Fibroblast of lung (primary cell): ENCODE measurements at regions not wholly inside any gene's neighbourhood (a gene's known extent, or its start where the extent isn't known, plus 50 kb on each side); places are given as distances from the start of the nearest gene placed in this dataset.
A peak's percentile ranks its signal among the peaks of the same experiment; 100 is the strongest.

Experiments used
- DNase-seq, 2 donors: peaks; one replicate each; pipeline versions ENCODE4 v3.0.0 to v3.0.0-alpha.2; 2010; ENCODE audit warnings: low read depth in 2 of 2
- H2AFZ ChIP-seq: 2 replicates; pipeline ENCODE4 v1.5.1; 2012; ENCODE audit warnings: low read length, control low read depth, inconsistent platforms
- H3K27ac ChIP-seq: 2 replicates; pipeline ENCODE4 v1.5.1; 2011; ENCODE audit warnings: low read length, control low read depth; ENCODE audit not compliant: insufficient read depth
- H3K27me3 ChIP-seq: 2 replicates; pipeline ENCODE4 v1.5.1; 2011; ENCODE audit warnings: mild to moderate bottlenecking, low read length; ENCODE audit not compliant: control insufficient read depth, insufficient read depth
- H3K36me3 ChIP-seq: 2 replicates; pipeline ENCODE4 v1.5.1; 2011; ENCODE audit warnings: low read length; ENCODE audit not compliant: control insufficient read depth, insufficient read depth
- H3K4me1 ChIP-seq: 2 replicates; pipeline ENCODE4 v1.5.1; 2011; ENCODE audit warnings: low read length; ENCODE audit not compliant: control insufficient read depth, insufficient read depth; ENCODE audit errors: extremely low read depth
- H3K4me2 ChIP-seq: 2 replicates; pipeline ENCODE4 v1.5.1; 2011; ENCODE audit warnings: low read length, control low read depth; ENCODE audit not compliant: insufficient read depth; ENCODE audit errors: extremely low read depth
- H3K4me3 ChIP-seq, 4 experiments: fragments of 200-600 bp in 1 of 4; sonication (generic) in 1 of 4; replicated peaks in 1 of 4; 2 replicates each; pipeline ENCODE4 v1.5.1; 2011 to 2016; ENCODE audit warnings: low read length in 4 of 4, low read depth in 3 of 4, mild to moderate bottlenecking in 3 of 4, control low read depth in 2 of 4, inconsistent platforms in 1 of 4, mixed read lengths in 1 of 4; ENCODE audit not compliant: insufficient read depth in 1 of 4; ENCODE audit errors: control extremely low read depth in 1 of 4
- H3K79me2 ChIP-seq: 2 replicates; pipeline ENCODE4 v1.5.1; 2012; ENCODE audit warnings: mild to moderate bottlenecking, low read length, inconsistent platforms; ENCODE audit not compliant: control insufficient read depth, insufficient read depth
- H3K9ac ChIP-seq: 2 replicates; pipeline ENCODE4 v1.5.1; 2011; ENCODE audit warnings: mild to moderate bottlenecking, low read length, control low read depth; ENCODE audit not compliant: insufficient read depth
- H3K9me3 ChIP-seq: 2 replicates; pipeline ENCODE4 v1.5.1; 2012; ENCODE audit warnings: low read depth, low read length; ENCODE audit not compliant: control insufficient read depth, insufficient read depth
- H4K20me1 ChIP-seq: 2 replicates; pipeline ENCODE4 v1.5.1; 2011; ENCODE audit warnings: low read length; ENCODE audit not compliant: control insufficient read depth, insufficient read depth; ENCODE audit errors: extremely low read depth
- EZH2 ChIP-seq: IDR thresholded peaks from 2 replicates; pipeline ENCODE4 v1.5.1; 2012; ENCODE audit warnings: low read length, control low read depth, mild to moderate bottlenecking; ENCODE audit errors: missing control alignments
- TF ChIP-seq, protein P1 (sequence below), 2 donors: IDR thresholded peaks in 1 of 2; conservative IDR thresholded peaks in 1 of 2; 1 replicate in 1 of 2; 2 replicates in 1 of 2; pipeline ENCODE4 v1.5.1; 2011 to 2012; ENCODE audit warnings: low read length in 2 of 2, control low read depth in 1 of 2, inconsistent platforms in 1 of 2, low read depth in 1 of 2, mild to moderate bottlenecking in 1 of 2

DNA sequence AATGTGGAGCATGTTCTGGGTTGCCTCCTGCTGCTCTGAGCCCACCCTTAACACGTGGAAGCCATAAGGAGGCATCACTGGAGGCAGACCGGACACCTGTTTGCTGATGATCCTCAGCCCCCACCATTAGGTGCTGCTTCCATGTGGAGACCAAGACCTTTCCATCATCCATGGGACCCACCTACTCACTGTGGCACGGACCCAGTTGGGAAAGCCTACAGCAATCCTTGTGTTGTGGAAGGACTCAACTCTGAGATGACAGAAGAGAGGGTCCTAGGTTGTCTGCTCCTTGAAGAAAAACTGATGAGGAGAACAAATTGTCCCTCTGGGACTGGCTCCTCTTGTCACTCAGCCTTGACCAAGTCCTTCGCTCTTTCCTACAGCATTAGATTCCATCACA is 86.5 kb upstream of the RAB12 start:
- H2AFZ ChIP-seq, result no peak overlapping the region
- H3K27me3 ChIP-seq, result no peaks in the 10 kb centered on the region
- DNase-seq, result no peak
- no peaks in the 10 kb centered on the region for H3K36me3 ChIP-seq
- no peak overlapping the region for H3K27ac ChIP-seq
- H3K4me3 ChIP-seq, result no peak overlapping the region
- TF ChIP-seq EZH2, result no peak
- TF ChIP-seq, protein P1, sequence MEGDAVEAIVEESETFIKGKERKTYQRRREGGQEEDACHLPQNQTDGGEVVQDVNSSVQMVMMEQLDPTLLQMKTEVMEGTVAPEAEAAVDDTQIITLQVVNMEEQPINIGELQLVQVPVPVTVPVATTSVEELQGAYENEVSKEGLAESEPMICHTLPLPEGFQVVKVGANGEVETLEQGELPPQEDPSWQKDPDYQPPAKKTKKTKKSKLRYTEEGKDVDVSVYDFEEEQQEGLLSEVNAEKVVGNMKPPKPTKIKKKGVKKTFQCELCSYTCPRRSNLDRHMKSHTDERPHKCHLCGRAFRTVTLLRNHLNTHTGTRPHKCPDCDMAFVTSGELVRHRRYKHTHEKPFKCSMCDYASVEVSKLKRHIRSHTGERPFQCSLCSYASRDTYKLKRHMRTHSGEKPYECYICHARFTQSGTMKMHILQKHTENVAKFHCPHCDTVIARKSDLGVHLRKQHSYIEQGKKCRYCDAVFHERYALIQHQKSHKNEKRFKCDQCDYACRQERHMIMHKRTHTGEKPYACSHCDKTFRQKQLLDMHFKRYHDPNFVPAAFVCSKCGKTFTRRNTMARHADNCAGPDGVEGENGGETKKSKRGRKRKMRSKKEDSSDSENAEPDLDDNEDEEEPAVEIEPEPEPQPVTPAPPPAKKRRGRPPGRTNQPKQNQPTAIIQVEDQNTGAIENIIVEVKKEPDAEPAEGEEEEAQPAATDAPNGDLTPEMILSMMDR (conservative IDR thresholded peaks at IDR 0.05 in 1 of 2, IDR thresholded peaks at IDR 0.05 in 1 of 2; ENCODE audit: low read depth in 1 of 2, low read length in 2 of 2), result no peak
- H3K4me1 ChIP-seq, result no peaks in the 10 kb centered on the region
- no peaks in the 10 kb centered on the region for H3K9me3 ChIP-seq
- H3K79me2 ChIP-seq, result no peaks in the 10 kb centered on the region
- no peak overlapping the region for H3K4me2 ChIP-seq
- no peaks in the 10 kb centered on the region for H4K20me1 ChIP-seq
- no peak overlapping the region for H3K9ac ChIP-seq

DNA sequence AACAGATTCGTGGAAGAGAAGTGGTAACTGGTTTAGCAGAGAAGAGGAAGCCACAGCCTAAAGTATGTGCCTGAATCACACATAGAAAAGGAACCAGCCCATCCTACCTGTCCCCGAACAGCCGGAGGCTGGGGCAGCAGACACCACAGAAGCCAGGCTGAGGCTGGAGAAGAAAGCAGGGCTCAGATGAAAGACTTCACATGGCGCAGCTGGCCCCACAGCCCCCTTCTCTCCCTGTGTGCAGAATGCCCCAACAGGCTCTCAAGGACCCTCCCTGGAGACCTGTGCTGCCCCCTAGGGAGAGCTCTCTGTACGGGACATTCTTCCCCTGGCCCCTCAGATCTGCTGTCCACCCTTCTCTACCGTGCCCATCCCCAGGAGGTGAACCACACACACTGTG is 83.5 kb upstream of the RAB12 start:
- Histone ChIP-seq H3K27ac (no peak overlapping the region), H3K9me3 (no peaks in the 10 kb centered on the region), H3K79me2 (no peaks in the 10 kb centered on the region), H3K4me1 (no peaks in the 10 kb centered on the region), H3K4me3 (no peak overlapping the region), H3K27me3 (no peaks in the 10 kb centered on the region), H3K4me2 (no peak overlapping the region), H3K9ac (no peak overlapping the region), H2AFZ (no peak overlapping the region), H3K36me3 (no peaks in the 10 kb centered on the region), H4K20me1 (no peaks in the 10 kb centered on the region)
- no peak for DNase-seq
- TF ChIP-seq, protein P1 (conservative IDR thresholded peaks at IDR 0.05 in 1 of 2, IDR thresholded peaks at IDR 0.05 in 1 of 2; ENCODE audit: low read depth in 1 of 2, low read length in 2 of 2), result peak in 1 of 2 donors; percentile 4
- no peak for TF ChIP-seq EZH2

DNA sequence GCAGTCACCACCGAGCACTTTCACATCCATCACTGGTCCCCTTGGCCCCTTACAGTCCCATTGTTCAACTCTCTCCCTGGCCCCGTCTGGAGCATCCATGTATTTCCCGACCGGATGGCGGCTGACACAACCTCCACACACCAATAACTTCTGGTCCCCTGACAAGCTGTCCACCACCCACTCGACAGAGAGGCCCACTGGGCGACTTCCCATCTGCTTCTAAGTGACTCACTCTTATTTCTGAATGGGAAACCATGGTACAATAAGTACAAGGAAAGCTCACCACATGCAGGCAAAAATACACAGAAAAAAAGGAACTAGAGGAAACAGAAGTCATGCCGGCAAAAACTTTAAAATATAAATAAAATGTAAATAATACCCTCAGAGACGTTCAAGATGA is 82.9 kb upstream of the RAB12 start:
- Histone ChIP-seq H3K9me3 (no peaks in the 10 kb centered on the region), H3K27ac (no peak overlapping the region), H3K4me1 (no peaks in the 10 kb centered on the region), H3K36me3 (no peaks in the 10 kb centered on the region), H3K9ac (no peak overlapping the region), H3K79me2 (no peaks in the 10 kb centered on the region), H2AFZ (no peak overlapping the region), H3K27me3 (no peaks in the 10 kb centered on the region), H4K20me1 (no peaks in the 10 kb centered on the region), H3K4me2 (no peak overlapping the region), H3K4me3 (no peak overlapping the region)
- TF ChIP-seq, protein P1 (conservative IDR thresholded peaks at IDR 0.05 in 1 of 2, IDR thresholded peaks at IDR 0.05 in 1 of 2; ENCODE audit: low read depth in 1 of 2, low read length in 2 of 2), result no peak
- no peak for TF ChIP-seq EZH2
- no peak for DNase-seq
